HG03432 (cell line): ENCODE measurements at regions not wholly inside any gene's neighbourhood (a gene's known extent, or its start where the extent isn't known, plus 50 kb on each side); places are given as distances from the start of the nearest gene placed in this dataset.

Experiments
- ATAC-seq: cut with Tn5 transposase; IDR thresholded peaks from one replicate; pipeline ENCODE4 v1.9.1; 2021; ENCODE audit warnings: mild to moderate bottlenecking, moderate library complexity; ENCODE audit not compliant: unreplicated experiment

DNA sequence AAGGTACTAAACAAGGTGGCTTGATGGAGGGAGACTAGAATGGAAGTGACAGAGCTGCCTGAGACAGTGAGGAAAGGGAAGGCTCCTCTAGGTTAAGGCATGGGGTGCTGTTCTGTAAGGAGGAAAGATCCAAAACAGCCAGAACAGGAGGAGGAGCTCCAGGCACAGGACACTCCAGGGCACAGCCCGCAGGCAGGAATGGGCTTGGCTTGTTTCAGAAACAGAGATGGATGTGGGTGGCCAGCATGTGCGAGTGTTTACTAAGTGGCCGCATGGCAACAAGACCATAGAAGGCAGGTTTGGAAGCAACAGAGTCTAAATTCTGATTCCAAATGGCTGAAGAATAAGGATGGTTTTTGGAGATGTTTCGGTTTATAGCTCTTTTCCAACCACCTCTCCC is 889.1 kb downstream of the AACS start:
- ATAC-seq = no peak

DNA sequence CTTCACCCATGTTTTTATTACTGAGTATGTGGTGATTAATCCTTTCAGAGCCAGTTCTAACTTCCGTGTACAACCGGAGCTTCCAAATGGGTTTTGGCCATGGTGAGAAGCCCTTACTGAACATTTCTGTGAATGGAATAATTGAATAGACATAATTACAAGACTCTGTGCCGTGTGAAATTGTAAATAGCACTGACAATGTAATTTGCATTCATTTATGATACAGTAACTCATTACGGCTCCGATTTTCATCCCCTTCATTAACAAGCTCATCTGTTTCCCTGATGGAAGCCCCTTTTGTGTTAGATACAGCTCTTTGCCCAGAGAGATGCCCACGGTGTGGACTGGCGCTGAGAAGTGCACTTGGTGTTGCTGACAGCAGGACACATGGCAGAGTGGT is 891.0 kb downstream of the AACS start:
- no peak for ATAC-seq

GRCh38 chr12:125966641-125967040 is 901.4 kb downstream of the AACS start:
- ATAC-seq = no peak

DNA sequence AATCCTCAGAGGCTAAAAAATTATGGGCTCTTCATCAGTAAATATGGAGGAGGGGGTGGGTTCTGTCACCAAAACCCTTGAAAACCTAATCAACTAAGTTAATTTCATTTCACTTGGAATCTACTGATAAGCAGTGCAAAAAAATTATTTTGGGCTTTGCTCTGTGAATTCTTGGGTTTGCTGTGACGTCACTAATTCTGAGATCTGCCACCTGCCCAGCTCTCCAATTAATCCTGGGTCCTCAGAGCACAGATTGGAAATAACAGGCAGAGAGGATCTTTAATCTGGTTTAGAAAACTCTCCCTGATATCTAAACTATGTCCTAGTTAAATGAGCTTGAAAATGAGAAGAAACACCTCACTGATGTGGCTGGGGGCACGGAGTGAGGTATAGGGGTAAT is 903.2 kb downstream of the AACS start:
- no peak for ATAC-seq

GRCh38 chr12:125971981-125972380 is 906.7 kb downstream of the AACS start:
- no peak for ATAC-seq

DNA sequence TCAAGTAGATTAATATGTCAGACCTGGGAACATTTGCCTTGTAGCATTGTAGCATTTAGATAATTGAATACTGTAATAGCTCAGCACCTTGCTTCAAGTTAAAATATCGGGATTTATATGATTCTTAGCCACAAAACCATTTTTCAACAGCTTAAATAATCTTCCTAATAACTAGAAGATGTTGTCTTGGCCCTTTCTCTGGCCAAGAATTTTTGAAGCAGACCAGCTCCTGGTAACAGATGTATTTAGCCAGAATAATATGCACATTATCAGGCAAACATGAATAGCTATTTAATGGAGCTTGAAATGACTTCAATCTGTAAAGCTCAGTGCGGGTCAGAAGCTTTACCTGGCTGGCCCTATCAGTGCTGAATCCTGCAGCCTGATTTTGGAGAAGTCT is 913.1 kb downstream of the AACS start:
- ATAC-seq = no peak

- no peak for ATAC-seq
Measured at GRCh38 chr12:125981610-125982253, 916.5 kb downstream of the AACS start.

- ATAC-seq = peak; percentile 67
Measured at GRCh38 chr12:125983094-125983783, 918.0 kb downstream of the AACS start.

GRCh38 chr12:125983784-125984500 is 918.7 kb downstream of the AACS start:
- ATAC-seq = peak; percentile 29

- no peak for ATAC-seq
Measured at GRCh38 chr12:125988545-125988944, 923.3 kb downstream of the AACS start.

DNA sequence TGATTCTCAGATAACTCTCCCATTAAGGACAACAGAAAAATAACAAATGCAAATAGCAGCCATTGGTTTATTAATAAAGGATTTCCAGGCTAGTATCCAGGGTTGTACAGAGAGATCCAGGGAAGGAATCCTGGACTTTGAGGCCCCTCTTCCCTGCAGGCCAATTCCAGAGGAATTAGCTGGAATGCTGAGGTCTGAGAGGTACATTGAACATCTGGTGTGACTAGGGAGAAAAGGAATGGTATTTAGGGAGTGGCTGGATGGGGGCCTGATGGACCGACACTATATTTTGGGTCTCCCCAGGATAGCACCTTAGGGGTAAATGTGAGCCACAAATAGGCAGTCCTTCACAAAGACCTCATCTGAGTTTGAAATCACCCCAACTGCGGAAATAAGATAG is 924.5 kb downstream of the AACS start:
- ATAC-seq = no peak

- no peak for ATAC-seq
Measured at GRCh38 chr12:125996443-125996842, 931.2 kb downstream of the AACS start.

- no peak for ATAC-seq
Measured at GRCh38 chr12:125999628-126000027, 934.4 kb downstream of the AACS start.

GRCh38 chr12:126019385-126019784 is 954.1 kb downstream of the AACS start:
- ATAC-seq = no peak

GRCh38 chr12:126021675-126022074 is 956.4 kb downstream of the AACS start:
- ATAC-seq = no peak

- ATAC-seq = no peak
Measured at GRCh38 chr12:126027825-126028224, 962.6 kb downstream of the AACS start.

DNA sequence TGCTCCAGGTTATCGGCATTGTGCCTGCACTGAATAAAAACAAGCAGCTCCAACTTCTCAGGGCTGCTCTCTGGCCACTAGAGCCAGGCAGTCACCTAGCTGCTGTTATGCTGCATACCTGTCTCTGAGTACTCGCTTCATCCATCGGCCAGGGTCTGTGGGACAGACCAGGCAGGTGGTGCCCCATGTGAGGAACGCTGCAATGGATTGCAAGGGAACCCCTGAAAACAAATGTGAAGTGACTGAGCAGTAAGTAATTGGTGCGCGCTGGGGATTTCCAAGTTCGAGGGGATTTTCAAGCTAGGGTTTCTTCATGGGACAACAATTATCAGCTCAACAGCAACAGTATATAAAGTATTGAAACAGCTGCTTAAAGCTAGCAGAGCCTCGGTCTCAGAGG is 965.3 kb downstream of the AACS start:
- no peak for ATAC-seq

DNA sequence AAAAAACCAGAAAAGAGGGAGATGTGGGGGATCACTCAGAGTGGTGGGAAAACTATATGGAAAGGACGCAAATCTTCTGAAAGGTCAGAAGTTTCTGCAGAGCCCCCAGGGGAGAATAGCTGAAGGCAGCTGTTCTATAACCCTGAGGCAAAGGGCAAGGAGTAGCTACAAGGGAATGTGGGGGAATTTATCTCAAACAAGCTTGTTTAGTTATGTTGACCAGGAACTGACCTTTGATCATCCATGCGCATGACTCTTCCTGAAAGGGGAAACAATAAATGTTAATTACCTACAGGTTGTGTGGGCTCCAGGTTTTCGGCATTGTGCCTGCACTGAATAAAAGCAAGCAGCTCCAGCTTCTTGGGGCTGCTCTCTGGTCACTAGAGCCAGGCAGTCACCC is 968.5 kb downstream of the AACS start:
- ATAC-seq = no peak

- ATAC-seq = no peak
Measured at GRCh38 chr12:126036348-126036747, 971.1 kb downstream of the AACS start.

DNA sequence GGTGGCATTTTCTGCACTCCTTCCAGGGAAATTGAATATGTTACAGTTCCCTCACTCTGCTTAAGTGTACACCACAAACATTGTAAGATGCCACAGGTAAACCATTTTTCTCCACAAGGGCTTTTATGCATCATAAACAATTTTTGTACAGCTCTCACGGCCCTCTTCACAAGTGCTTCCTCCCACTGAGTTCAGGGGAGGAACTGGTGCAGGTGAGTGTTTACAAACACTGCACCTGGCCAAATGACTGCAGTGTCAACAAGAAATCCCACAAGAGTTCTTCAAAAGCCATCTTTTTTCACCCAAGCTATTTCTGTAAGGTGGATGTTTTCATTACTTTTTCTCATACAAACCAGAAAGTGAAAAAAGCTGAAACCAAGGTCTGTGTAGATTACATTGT is 973.2 kb downstream of the AACS start:
- ATAC-seq = no peak

GRCh38 chr12:126040307-126040706 is 975.1 kb downstream of the AACS start:
- no peak for ATAC-seq

- no peak for ATAC-seq
Measured at GRCh38 chr12:126042286-126042685, 977.1 kb downstream of the AACS start.
